IMR-90 (cell line): ENCODE measurements at regions not wholly inside any gene's neighbourhood (a gene's known extent, or its start where the extent isn't known, plus 50 kb on each side); places are given as distances from the start of the nearest gene placed in this dataset.
A peak's percentile ranks its signal among the peaks of the same experiment; 100 is the strongest.

Experiments
- ATAC-seq: fragments of 200-7000 bp; cut with Tn5 transposase; 2 replicates; pipeline ENCODE4 v1.9.1; 2020; ENCODE audit warnings: low read depth, mild to moderate bottlenecking, moderate library complexity
- BruUV-seq: library from RNA; stranded (reverse); fragments of 400-500 nt; replicated peaks from 2 replicates; lab custom pipeline; 2021; lab: Mats Ljungman, UMichigan
- CTCF ChIA-PET: fragments of 300-600 bp; formaldehyde crosslinking; extraction: SDS; loops from one replicate; lab custom pipeline; 2021; ENCODE audit warnings: antibody characterized with exemption; lab: Yijun Ruan, JAX
- POLR2A ChIA-PET: fragments of 300-600 bp; sonication (Branson Sonifier 250); formaldehyde crosslinking; loops from one replicate; lab custom pipeline; 2022; ENCODE audit warnings: antibody characterized with exemption; ENCODE audit not compliant: unreplicated experiment; lab: Charles Lee
- DNase-seq: peaks from one replicate; pipeline ENCODE4 v3.0.0; 2013
- H2AFZ ChIP-seq: replicated peaks from 2 replicates; pipeline ENCODE3; 2013; ENCODE audit warnings: low read length, mild to moderate bottlenecking; ENCODE audit not compliant: poor library complexity
- H2AK5ac ChIP-seq: 2 replicates; pipeline ENCODE4 v1.6.1; 2013; ENCODE audit warnings: low read depth, low read length, inconsistent platforms
- H2AK9ac ChIP-seq: replicated peaks from 2 replicates; pipeline ENCODE3; 2013; ENCODE audit warnings: mild to moderate bottlenecking, low read depth, low read length, moderate library complexity; ENCODE audit not compliant: poor library complexity
- H2BK120ac ChIP-seq: 2 replicates; pipeline ENCODE4 v1.6.1; 2013; ENCODE audit warnings: low read depth, low read length, inconsistent platforms
- H2BK15ac ChIP-seq: 3 replicates; pipeline ENCODE4 v1.6.1; 2013; ENCODE audit warnings: low read depth, low read length, inconsistent platforms
- H2BK20ac ChIP-seq: 2 replicates; pipeline ENCODE4 v1.6.1; 2013; ENCODE audit warnings: low read depth, mild to moderate bottlenecking, inconsistent platforms, low read length, moderate library complexity
- H2BK5ac ChIP-seq: 2 replicates; pipeline ENCODE4 v1.6.1; 2013; ENCODE audit warnings: mild to moderate bottlenecking, low read depth, low read length, inconsistent platforms; ENCODE audit not compliant: poor library complexity, severe bottlenecking
- H3K14ac ChIP-seq: replicated peaks from 2 replicates; pipeline ENCODE4 v1.6.1; 2013; ENCODE audit warnings: low read depth, low read length, inconsistent platforms
- H3K18ac ChIP-seq: 2 replicates; pipeline ENCODE4 v1.6.1; 2013; ENCODE audit warnings: low read depth, low read length, control low read depth
- H3K23ac ChIP-seq: 2 replicates; pipeline ENCODE4 v1.6.1; 2013; ENCODE audit warnings: low read depth, low read length, inconsistent platforms
- H3K27ac ChIP-seq: 2 replicates; pipeline ENCODE4 v1.5.1; 2013; ENCODE audit warnings: mild to moderate bottlenecking, control low read depth, low read length; ENCODE audit not compliant: insufficient read depth
- H3K27me3 ChIP-seq: 2 replicates; pipeline ENCODE4 v1.6.1; 2013; ENCODE audit warnings: low read length; ENCODE audit not compliant: control insufficient read depth, insufficient read depth
- H3K36me3 ChIP-seq: 2 replicates; pipeline ENCODE4 v1.6.1; 2013; ENCODE audit warnings: low read length, mixed read lengths; ENCODE audit not compliant: control insufficient read depth, insufficient read depth
- H3K4ac ChIP-seq: 2 replicates; pipeline ENCODE4 v1.6.1; 2013; ENCODE audit warnings: low read depth, low read length, inconsistent platforms
- H3K4me1 ChIP-seq: 2 replicates; pipeline ENCODE4 v1.6.1; 2013; ENCODE audit warnings: low read length, mixed read lengths; ENCODE audit not compliant: control insufficient read depth, insufficient read depth
- H3K4me2 ChIP-seq: 2 replicates; pipeline ENCODE4 v1.6.1; 2013; ENCODE audit warnings: low read depth, mild to moderate bottlenecking, control low read depth, low read length, moderate library complexity
- H3K4me3 ChIP-seq: 2 replicates; pipeline ENCODE4 v1.5.1; 2013; ENCODE audit warnings: low read depth, mild to moderate bottlenecking, control low read depth, low read length, moderate library complexity; ENCODE audit not compliant: insufficient read depth
- H3K56ac ChIP-seq: 2 replicates; pipeline ENCODE4 v1.6.1; 2013; ENCODE audit warnings: low read length, inconsistent platforms; ENCODE audit not compliant: insufficient read depth; ENCODE audit errors: extremely low read depth
- H3K79me1 ChIP-seq, 2 experiments: 2 replicates each; pipeline ENCODE4 v1.6.1; 2013; ENCODE audit warnings: low read length in 2 of 2, inconsistent platforms in 1 of 2, low read depth in 1 of 2
- H3K9ac ChIP-seq: 2 replicates; pipeline ENCODE4 v1.6.1; 2013; ENCODE audit warnings: low read depth, low read length, control low read depth
- H3K9me1 ChIP-seq: 2 replicates; pipeline ENCODE4 v1.6.1; 2013; ENCODE audit warnings: low read length, inconsistent platforms; ENCODE audit not compliant: insufficient read depth
- H3K9me3 ChIP-seq: 2 replicates; pipeline ENCODE4 v1.6.1; 2013; ENCODE audit warnings: low read length; ENCODE audit not compliant: control insufficient read depth, insufficient read depth
- H4K20me1 ChIP-seq: 2 replicates; pipeline ENCODE4 v1.6.1; 2013; ENCODE audit warnings: low read length, inconsistent platforms; ENCODE audit not compliant: insufficient read depth
- H4K5ac ChIP-seq: 2 replicates; pipeline ENCODE4 v1.6.1; 2013; ENCODE audit warnings: mild to moderate bottlenecking, low read depth, low read length, control low read depth
- H4K8ac ChIP-seq, 2 experiments: 2 replicates each; pipeline ENCODE4 v1.6.1; 2013; ENCODE audit warnings: low read depth in 2 of 2, low read length in 2 of 2, control low read depth in 1 of 2, inconsistent platforms in 1 of 2
- H4K91ac ChIP-seq: 2 replicates; pipeline ENCODE4 v1.6.1; 2013; ENCODE audit warnings: low read depth, low read length, inconsistent platforms; ENCODE audit not compliant: insufficient read depth
- CEBPB ChIP-seq: IDR thresholded peaks from 2 replicates; pipeline ENCODE4 v1.6.1; 2012; ENCODE audit warnings: low read depth, low read length, improper control_type of control experiment
- WGBS, 2 experiments: methylation state at CpG; one replicate each; pipeline versions ENCODE4 v1.1.5 to v1.1.7; 2013; ENCODE audit warnings: missing lambda C conversion rate in 2 of 2; ENCODE audit not compliant: insufficient read length in 1 of 2; ENCODE audit errors: extremely low coverage in 2 of 2; 5-methylcytosine and 5-hydroxymethylcytosine counted together
- dilution Hi-C: fragments of 300-500 bp; cut with HindIII; formaldehyde crosslinking; loops from one replicate; pipeline ENCODE4 v1.14.3; 2018; ENCODE audit warnings: low sequenced_read_pairs; ENCODE audit not compliant: unreplicated experiment
- in situ Hi-C: fragments of 300-500 bp; cut with MboI; formaldehyde crosslinking; loops from 3 replicates; pipeline ENCODE4 v1.14.3; 2019; ENCODE audit warnings: low sequenced_read_pairs, inconsistent platforms, mixed read lengths
- intact Hi-C: fragments of 100-400 bp; cut with micrococcal nuclease; formaldehyde crosslinking; loops from 2 replicates; pipeline ENCODE4 v1.10.0; 2022
- TF ChIP-seq, protein P1 (sequence below): fragments of 150-350 bp; IDR thresholded peaks from 2 replicates; pipeline ENCODE4 v1.6.1; 2017; ENCODE audit warnings: mild to moderate bottlenecking, antibody characterized with exemption, low read length, low read depth

DNA sequence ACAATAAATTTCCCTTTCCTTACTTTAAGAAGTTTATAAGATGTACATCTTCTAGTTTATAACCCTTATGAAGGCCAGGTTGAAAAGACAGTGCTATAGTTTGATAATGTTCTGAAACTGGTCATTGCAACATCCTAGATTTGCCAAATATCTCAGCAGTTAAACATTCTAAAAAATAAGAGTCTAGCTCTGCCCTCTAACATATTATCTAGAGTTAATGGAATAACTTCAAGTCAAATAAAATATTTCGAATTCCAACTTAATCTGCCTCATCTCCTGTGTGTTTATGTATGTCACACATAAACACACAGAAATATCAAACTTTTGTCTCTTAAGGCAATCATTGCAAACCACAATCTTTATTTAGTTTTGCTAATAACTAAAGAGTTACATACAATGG, 796.6 kb downstream of the TLE1 start:
- no TSS peak for BruUV-seq

More for the DNA sequence above, 796.6 kb downstream of the TLE1 start:
- no peak overlapping the region for H2BK120ac ChIP-seq
- H3K27ac ChIP-seq = no peak overlapping the region
- TF ChIP-seq CEBPB = peak; percentile 64
- TF ChIP-seq, protein P1, sequence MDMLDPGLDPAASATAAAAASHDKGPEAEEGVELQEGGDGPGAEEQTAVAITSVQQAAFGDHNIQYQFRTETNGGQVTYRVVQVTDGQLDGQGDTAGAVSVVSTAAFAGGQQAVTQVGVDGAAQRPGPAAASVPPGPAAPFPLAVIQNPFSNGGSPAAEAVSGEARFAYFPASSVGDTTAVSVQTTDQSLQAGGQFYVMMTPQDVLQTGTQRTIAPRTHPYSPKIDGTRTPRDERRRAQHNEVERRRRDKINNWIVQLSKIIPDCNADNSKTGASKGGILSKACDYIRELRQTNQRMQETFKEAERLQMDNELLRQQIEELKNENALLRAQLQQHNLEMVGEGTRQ = no peak
- DNase-seq (peak; percentile 42), ATAC-seq (peak; percentile 81)
- no peaks in the 10 kb centered on the region for H3K4me1 ChIP-seq
- intact Hi-C loops (no loop called here), in situ Hi-C loops (no loop called here), dilution Hi-C loops (no loop called here)
- no peak overlapping the region for H3K4ac ChIP-seq
- H3K36me3 ChIP-seq = no peaks in the 10 kb centered on the region
- H2AFZ ChIP-seq = no peak overlapping the region
- no CpG with 5 or more reads among the region's 1 CpG for WGBS, 2 experiments
- H2AK5ac ChIP-seq = no peak overlapping the region
- no peak overlapping the region for H3K4me2 ChIP-seq
- no peak overlapping the region for H2AK9ac ChIP-seq
- no peaks in the 10 kb centered on the region for H3K79me1 ChIP-seq
- no peak overlapping the region for H2BK20ac ChIP-seq
- H4K91ac ChIP-seq = no peak overlapping the region
- H3K9me3 ChIP-seq = no peaks in the 10 kb centered on the region
- H3K9ac ChIP-seq = no peak overlapping the region
- H3K18ac ChIP-seq = no peak overlapping the region
- no peak overlapping the region for H2BK5ac ChIP-seq
- ChIA-PET POLR2A (no interaction called here), CTCF (no interaction called here)
- no peak overlapping the region for H3K56ac ChIP-seq
- no peak overlapping the region for H2BK15ac ChIP-seq
- no peaks in the 10 kb centered on the region for H3K27me3 ChIP-seq
- H4K20me1 ChIP-seq = no peaks in the 10 kb centered on the region
- H4K8ac ChIP-seq = no peak overlapping the region
- no peaks in the 10 kb centered on the region for H3K9me1 ChIP-seq
- no peak overlapping the region for H3K14ac ChIP-seq
- H3K23ac ChIP-seq = no peak overlapping the region
- no peak overlapping the region for H3K4me3 ChIP-seq
- no peak overlapping the region for H4K5ac ChIP-seq
